ENCODE measurements at regions not wholly inside any gene's neighbourhood (a gene's known extent, or its start where the extent isn't known, plus 50 kb on each side); places are given as distances from the start of the nearest gene placed in this dataset.
A peak's percentile ranks its signal among the peaks of the same experiment; 100 is the strongest.

DNA sequence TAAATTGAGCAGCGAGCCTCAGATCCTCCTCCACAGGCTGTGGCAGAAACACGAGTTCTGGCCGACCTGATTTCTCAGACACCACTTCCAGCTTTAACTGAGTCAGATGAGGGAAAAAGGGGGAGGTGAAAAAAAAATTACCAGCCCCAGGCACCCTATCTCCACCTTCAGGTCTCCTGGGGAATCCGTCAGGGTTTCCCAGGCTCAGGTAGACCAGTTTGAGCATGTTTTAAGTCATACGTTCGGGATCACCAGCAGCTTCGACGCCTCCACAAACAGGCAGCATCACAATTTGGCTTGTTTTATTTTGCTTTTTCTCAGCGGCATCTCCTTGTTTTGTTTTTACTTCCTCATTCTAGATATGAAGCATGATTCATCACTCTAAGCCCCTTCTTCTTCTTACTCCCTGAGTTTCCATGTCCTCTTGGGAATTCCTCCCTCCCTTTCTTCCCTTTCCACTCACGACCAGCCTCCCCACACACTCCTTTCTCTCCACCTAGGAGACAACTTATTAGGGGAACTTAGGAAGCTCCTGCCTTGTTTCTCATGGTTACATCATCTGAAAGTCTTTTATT is 190.1 kb downstream of the ZNF621 start:
- Histone ChIP-seq H2BK5ac (ENCODE audit: insufficient read length, low read length) (no peak overlapping the region), H4K8ac (replicated peaks; ENCODE audit: insufficient read length, low read depth, low read length) (no peak overlapping the region), H3T11ph (ENCODE audit: low read length) (no peak overlapping the region), H3K9me3 (ENCODE audit: control insufficient read depth, low read depth, low read length) (no peaks in the 10 kb centered on the region), H3K4me2 (ENCODE audit: insufficient read depth, insufficient read length, low read length) (no peak overlapping the region), H4K5ac (ENCODE audit: insufficient read length, low read depth, low read length) (no peak overlapping the region), H3K27ac (ENCODE audit: insufficient read length, low read depth, low read length) (no peak overlapping the region), H3K4me1 (ENCODE audit: insufficient read depth, low read length) (no peaks in the 10 kb centered on the region), H3K18ac (ENCODE audit: insufficient read length, low read depth, low read length) (no peak overlapping the region), H3K14ac (ENCODE audit: insufficient read depth, low read length) (no peak overlapping the region; the same call in 1 of the 2 replicates), H3K56ac (ENCODE audit: insufficient read length, low read depth, low read length) (no peak overlapping the region), H2BK20ac (ENCODE audit: low read depth, low read length, poor library complexity, severe bottlenecking) (no peak overlapping the region), H2AK5ac (ENCODE audit: insufficient read length, low read length) (no peak overlapping the region), H3K4ac (ENCODE audit: low read depth, low read length) (no peak overlapping the region), H3K9ac (ENCODE audit: extremely low read depth, insufficient read length, low read length) (no peak overlapping the region), H4K91ac (ENCODE audit: insufficient read length, low read depth, low read length) (no peak overlapping the region), H3K79me2 (ENCODE audit: insufficient read depth, low read length) (no peaks in the 10 kb centered on the region), H2BK15ac (ENCODE audit: low read depth, low read length) (no peak overlapping the region), H3K23me2 (ENCODE audit: insufficient read length, low read depth, low read length, poor library complexity, severe bottlenecking) (no peaks in the 10 kb centered on the region), H2BK120ac (ENCODE audit: low read depth, low read length, poor library complexity, severe bottlenecking) (no peak overlapping the region), H2AFZ (ENCODE audit: low read length) (no peak overlapping the region), H3K27me3 (ENCODE audit: insufficient read depth, low read length) (no peaks in the 10 kb centered on the region), H3K79me1 (ENCODE audit: insufficient read depth, low read depth, low read length, poor library complexity, severe bottlenecking) (no peaks in the 10 kb centered on the region), H3K23ac (ENCODE audit: insufficient read length, low read depth, low read length) (no peak overlapping the region), H2BK12ac (ENCODE audit: insufficient read length, low read depth, low read length) (no peak overlapping the region), H4K20me1 (ENCODE audit: control insufficient read depth, insufficient read depth, insufficient read length) (no peaks in the 10 kb centered on the region)
- no peak overlapping the region for H3K27ac Mint-ChIP-seq
- no peaks in the 10 kb centered on the region; a peak in 1 of 7 replicates for H3K36me3 Mint-ChIP-seq (ENCODE audit: insufficient read depth in 1 of 3, low read depth in 3 of 3)
- no CpG with 5 or more reads among the region's 10 CpGs for whole genome bisulfite sequencing (ENCODE audit: extremely low coverage, insufficient read length, low lambda C conversion rate)
- TF ChIP-seq, protein P1, sequence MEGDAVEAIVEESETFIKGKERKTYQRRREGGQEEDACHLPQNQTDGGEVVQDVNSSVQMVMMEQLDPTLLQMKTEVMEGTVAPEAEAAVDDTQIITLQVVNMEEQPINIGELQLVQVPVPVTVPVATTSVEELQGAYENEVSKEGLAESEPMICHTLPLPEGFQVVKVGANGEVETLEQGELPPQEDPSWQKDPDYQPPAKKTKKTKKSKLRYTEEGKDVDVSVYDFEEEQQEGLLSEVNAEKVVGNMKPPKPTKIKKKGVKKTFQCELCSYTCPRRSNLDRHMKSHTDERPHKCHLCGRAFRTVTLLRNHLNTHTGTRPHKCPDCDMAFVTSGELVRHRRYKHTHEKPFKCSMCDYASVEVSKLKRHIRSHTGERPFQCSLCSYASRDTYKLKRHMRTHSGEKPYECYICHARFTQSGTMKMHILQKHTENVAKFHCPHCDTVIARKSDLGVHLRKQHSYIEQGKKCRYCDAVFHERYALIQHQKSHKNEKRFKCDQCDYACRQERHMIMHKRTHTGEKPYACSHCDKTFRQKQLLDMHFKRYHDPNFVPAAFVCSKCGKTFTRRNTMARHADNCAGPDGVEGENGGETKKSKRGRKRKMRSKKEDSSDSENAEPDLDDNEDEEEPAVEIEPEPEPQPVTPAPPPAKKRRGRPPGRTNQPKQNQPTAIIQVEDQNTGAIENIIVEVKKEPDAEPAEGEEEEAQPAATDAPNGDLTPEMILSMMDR (conservative IDR thresholded peaks at IDR 0.05): peak; percentile 24; the same call in 2 of the 3 replicates
- no peaks in the 10 kb centered on the region for H3K9me3 Mint-ChIP-seq
- H3K4me1 Mint-ChIP-seq: peaks cover 2% of the 10 kb centered on the region in 2 experiments; a peak in 2 of 4 replicates
- H3K27me3 Mint-ChIP-seq (ENCODE audit: low read depth): peaks cover 7% of the 10 kb centered on the region
- no peak for DNase-seq
- no peak overlapping the region for H3K4me3 Mint-ChIP-seq

Measured in H9 (cell line).